Cardiac septum (tissue), 1 donor: ENCODE measurements at regions not wholly inside any gene's neighbourhood (a gene's known extent, or its start where the extent isn't known, plus 50 kb on each side); places are given as distances from the start of the nearest gene placed in this dataset.

Experiments
- DNase-seq: peaks from one replicate; pipeline ENCODE4 v3.0.0-alpha.2; 2020; ENCODE audit warnings: low spot score
- intact Hi-C: fragments of 100-400 bp; cut with DNase I; formaldehyde crosslinking; loops from one replicate; pipeline ENCODE4 v1.14.0; 2022
- donor health status: DM: no; HTN: no; CAD: no.

GRCh38 chr22:49721211-49721763, 106.4 kb downstream of the BRD1 start:
- DNase-seq: no peak
- intact Hi-C loops: no loop called here

GRCh38 chr22:49720279-49720959, 107.3 kb downstream of the BRD1 start:
- intact Hi-C loops: no loop called here
- DNase-seq: no peak

GRCh38 chr22:49719046-49719445, 108.6 kb downstream of the BRD1 start:
- no peak for DNase-seq
- intact Hi-C loops: no loop called here

GRCh38 chr22:49718396-49718795, 109.3 kb downstream of the BRD1 start:
- intact Hi-C loops: no loop called here

GRCh38 chr22:49717322-49717919, 110.3 kb downstream of the BRD1 start:
- DNase-seq: no peak
- intact Hi-C loops: no loop called here

More at GRCh38 chr22:49718396-49718795, 109.3 kb downstream of the BRD1 start:
- no peak for DNase-seq

- no peak for DNase-seq
- intact Hi-C loops: no loop called here
Measured at GRCh38 chr22:49716441-49716840, 111.2 kb downstream of the BRD1 start.

- intact Hi-C loops: no loop called here
- no peak for DNase-seq
Measured at GRCh38 chr22:49715450-49715849, 112.2 kb downstream of the BRD1 start.

- intact Hi-C loops: no loop called here
- DNase-seq: no peak
Measured at GRCh38 chr22:49713003-49713402, 114.7 kb downstream of the BRD1 start.

- intact Hi-C loops: no loop called here
- peak; percentile 63 for DNase-seq
Measured at GRCh38 chr22:49712195-49712791, 115.4 kb downstream of the BRD1 start.

GRCh38 chr22:49710746-49711145, 116.9 kb downstream of the BRD1 start:
- intact Hi-C loops: no loop called here
- peak; percentile 60 for DNase-seq

- DNase-seq: no peak
- intact Hi-C loops: no loop called here
Measured at GRCh38 chr22:49709464-49709863, 118.2 kb downstream of the BRD1 start.

- peak; percentile 59 for DNase-seq
- intact Hi-C loops: no loop called here
Measured at GRCh38 chr22:49705972-49706352, 121.7 kb downstream of the BRD1 start.

- DNase-seq: no peak
- intact Hi-C loops: no loop called here
Measured at GRCh38 chr22:49705216-49705971, 122.3 kb downstream of the BRD1 start.

GRCh38 chr22:49704345-49705215, 123.1 kb downstream of the BRD1 start:
- DNase-seq: no peak
- intact Hi-C loops: no loop called here

- no peak for DNase-seq
- intact Hi-C loops: no loop called here
Measured at GRCh38 chr22:49703990-49704344, 123.7 kb downstream of the BRD1 start.

GRCh38 chr22:49703505-49703904, 124.2 kb downstream of the BRD1 start:
- no peak for DNase-seq
- intact Hi-C loops: no loop called here

- intact Hi-C loops: no loop called here
- DNase-seq: no peak
Measured at GRCh38 chr22:49702068-49702397, 125.6 kb downstream of the BRD1 start.

GRCh38 chr22:49701380-49702067, 126.1 kb downstream of the BRD1 start:
- no peak for DNase-seq
- intact Hi-C loops: no loop called here

GRCh38 chr22:49699928-49700498, 127.7 kb downstream of the BRD1 start:
- intact Hi-C loops: no loop called here
- DNase-seq: no peak
